Neural cell (in vitro differentiated cells): ENCODE measurements at regions not wholly inside any gene's neighbourhood (a gene's known extent, or its start where the extent isn't known, plus 50 kb on each side); places are given as distances from the start of the nearest gene placed in this dataset.

Experiments used
- H2AFZ ChIP-seq: fragments of 200-600, 300-800 bp; sonication (generic), shearing (Covaris generic); 2 replicates; pipeline ENCODE4 v1.6.0; 2014; ENCODE audit warnings: low read depth, mild to moderate bottlenecking, antibody characterized with exemption, low read length, moderate library complexity
- H3F3A ChIP-seq: fragments of 200-600 bp; shearing (Covaris generic); 2 replicates; pipeline ENCODE4 v1.6.1; 2016; ENCODE audit warnings: mild to moderate bottlenecking, moderate library complexity, mixed read lengths, antibody characterized with exemption, low read length; ENCODE audit not compliant: insufficient read depth, poor library complexity, severe bottlenecking
- H3K27ac ChIP-seq: fragments of 200-600, 300-800 bp; sonication (generic), shearing (Covaris generic); 2 replicates; pipeline ENCODE4 v1.5.1; 2014; ENCODE audit warnings: mild to moderate bottlenecking, low read length, moderate library complexity
- H3K27me3 ChIP-seq: fragments of 300-800, 200-600 bp; sonication (generic), shearing (Covaris generic); 2 replicates; pipeline ENCODE4 v1.6.0; 2014; ENCODE audit warnings: mild to moderate bottlenecking, low read depth, low read length, moderate library complexity; ENCODE audit not compliant: insufficient read depth
- H3K36me3 ChIP-seq: fragments of 300-800, 200-600 bp; sonication (generic), shearing (Covaris generic); 2 replicates; pipeline ENCODE4 v1.5.1; 2014; ENCODE audit warnings: mild to moderate bottlenecking, antibody characterized with exemption, low read length, moderate library complexity; ENCODE audit not compliant: insufficient read depth
- H3K4me2 ChIP-seq: fragments of 300-800, 200-600 bp; sonication (generic), shearing (Covaris generic); 2 replicates; pipeline ENCODE4 v1.6.0; 2014; ENCODE audit warnings: mild to moderate bottlenecking, low read length
- H3K4me3 ChIP-seq: fragments of 300-800, 200-600 bp; sonication (generic), shearing (Covaris generic); 2 replicates; pipeline ENCODE4 v1.5.1; 2014; ENCODE audit warnings: mild to moderate bottlenecking, low read length, moderate library complexity
- H3K79me2 ChIP-seq: fragments of 200-600 bp; shearing (Covaris generic); replicated peaks from 2 replicates; pipeline ENCODE4 v1.6.0; 2014; ENCODE audit warnings: mild to moderate bottlenecking, low read length, moderate library complexity; ENCODE audit not compliant: insufficient read depth
- H3K9ac ChIP-seq: fragments of 300-800, 200-600 bp; sonication (generic), shearing (Covaris generic); 2 replicates; pipeline ENCODE4 v1.6.1; 2016; ENCODE audit warnings: mild to moderate bottlenecking, low read length, mixed read lengths
- H3K9me2 ChIP-seq: fragments of 200-600 bp; shearing (Covaris generic); 2 replicates; pipeline ENCODE4 v1.6.1; 2016; ENCODE audit warnings: mild to moderate bottlenecking, low read length, mixed read lengths; ENCODE audit not compliant: insufficient read depth
- H3K9me3 ChIP-seq: fragments of 200-600, 300-800 bp; sonication (generic), shearing (Covaris generic); 2 replicates; pipeline ENCODE4 v1.6.1; 2016; ENCODE audit warnings: mild to moderate bottlenecking, mixed run types, low read length, moderate library complexity, mixed read lengths
- H4K20me1 ChIP-seq: fragments of 200-600 bp; shearing (Covaris generic); 2 replicates; pipeline ENCODE4 v1.6.1; 2016; ENCODE audit warnings: mild to moderate bottlenecking, mixed run types; ENCODE audit not compliant: insufficient read depth
- EP300 ChIP-seq: fragments of 450-650 bp; conservative IDR thresholded peaks from 2 replicates; pipeline ENCODE4 v1.6.1; 2014; ENCODE audit warnings: antibody characterized with exemption, mild to moderate bottlenecking, moderate library complexity; ENCODE audit not compliant: poor library complexity, severe bottlenecking
- EZH2 ChIP-seq: fragments of 200-600, 300-800 bp; shearing (Covaris generic), sonication (generic); IDR thresholded peaks from 2 replicates; pipeline ENCODE4 v1.6.1; 2014; ENCODE audit warnings: antibody characterized with exemption, low read length, borderline replicate concordance, mild to moderate bottlenecking; ENCODE audit not compliant: insufficient read depth, poor library complexity, severe bottlenecking
- MXI1 ChIP-seq: fragments of 450-650 bp; conservative IDR thresholded peaks from 2 replicates; pipeline ENCODE4 v1.6.1; 2014; ENCODE audit warnings: antibody characterized with exemption, mild to moderate bottlenecking; ENCODE audit not compliant: poor library complexity, severe bottlenecking
- POLR2AphosphoS5 ChIP-seq: IDR thresholded peaks from 2 replicates; pipeline ENCODE4 v1.6.1; 2012
- RAD21 ChIP-seq: fragments of 450-650 bp; conservative IDR thresholded peaks from 2 replicates; pipeline ENCODE4 v1.6.1; 2014; ENCODE audit warnings: antibody characterized with exemption, mild to moderate bottlenecking, moderate library complexity
- SMC3 ChIP-seq: fragments of 450-650 bp; conservative IDR thresholded peaks from 2 replicates; pipeline ENCODE4 v1.6.1; 2014; ENCODE audit warnings: antibody characterized with exemption, mild to moderate bottlenecking, moderate library complexity; ENCODE audit not compliant: poor library complexity
- TAF1 ChIP-seq: IDR thresholded peaks from 2 replicates; pipeline ENCODE4 v1.6.1; 2012; ENCODE audit warnings: low read depth
- TF ChIP-seq, protein P1 (sequence below): IDR thresholded peaks from 2 replicates; pipeline ENCODE4 v1.6.1; 2012; ENCODE audit warnings: borderline replicate concordance
- TF ChIP-seq, protein P2 (sequence below): fragments of 450-650 bp; IDR thresholded peaks from 2 replicates; pipeline ENCODE4 v1.5.1; 2014; ENCODE audit warnings: antibody characterized with exemption, mild to moderate bottlenecking, moderate library complexity; ENCODE audit not compliant: poor library complexity, severe bottlenecking

DNA sequence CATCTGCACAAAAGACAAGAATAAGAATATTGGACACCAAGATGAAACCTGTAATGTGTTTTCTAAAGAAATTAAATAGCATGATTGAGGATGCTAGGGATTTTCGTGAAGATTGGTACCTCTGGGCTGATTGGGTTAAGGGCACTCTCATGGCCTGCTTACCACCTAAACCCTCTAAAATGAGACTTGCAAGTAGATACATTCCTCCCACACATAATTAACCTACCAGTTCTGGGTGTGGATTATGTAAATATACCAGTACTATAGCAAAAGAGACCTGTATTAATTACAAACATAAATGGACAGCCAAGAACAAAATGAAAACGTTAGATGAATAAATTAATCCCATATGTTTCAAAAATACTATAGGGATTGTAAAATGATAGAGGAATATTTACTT, 1069.6 kb upstream of the B3GALT2 start:
- Histone ChIP-seq H3K4me2 (no peak overlapping the region), H3K27me3 (no peaks in the 10 kb centered on the region), H2AFZ (no peak overlapping the region), H3K4me3 (no peak overlapping the region), H3K9ac (no peak overlapping the region), H3K79me2 (no peaks in the 10 kb centered on the region), H4K20me1 (no peaks in the 10 kb centered on the region), H3F3A (no peaks in the 10 kb centered on the region), H3K27ac (no peak overlapping the region), H3K9me3 (no peaks in the 10 kb centered on the region), H3K9me2 (no peaks in the 10 kb centered on the region), H3K36me3 (no peaks in the 10 kb centered on the region)
- TF ChIP-seq, protein P1, sequence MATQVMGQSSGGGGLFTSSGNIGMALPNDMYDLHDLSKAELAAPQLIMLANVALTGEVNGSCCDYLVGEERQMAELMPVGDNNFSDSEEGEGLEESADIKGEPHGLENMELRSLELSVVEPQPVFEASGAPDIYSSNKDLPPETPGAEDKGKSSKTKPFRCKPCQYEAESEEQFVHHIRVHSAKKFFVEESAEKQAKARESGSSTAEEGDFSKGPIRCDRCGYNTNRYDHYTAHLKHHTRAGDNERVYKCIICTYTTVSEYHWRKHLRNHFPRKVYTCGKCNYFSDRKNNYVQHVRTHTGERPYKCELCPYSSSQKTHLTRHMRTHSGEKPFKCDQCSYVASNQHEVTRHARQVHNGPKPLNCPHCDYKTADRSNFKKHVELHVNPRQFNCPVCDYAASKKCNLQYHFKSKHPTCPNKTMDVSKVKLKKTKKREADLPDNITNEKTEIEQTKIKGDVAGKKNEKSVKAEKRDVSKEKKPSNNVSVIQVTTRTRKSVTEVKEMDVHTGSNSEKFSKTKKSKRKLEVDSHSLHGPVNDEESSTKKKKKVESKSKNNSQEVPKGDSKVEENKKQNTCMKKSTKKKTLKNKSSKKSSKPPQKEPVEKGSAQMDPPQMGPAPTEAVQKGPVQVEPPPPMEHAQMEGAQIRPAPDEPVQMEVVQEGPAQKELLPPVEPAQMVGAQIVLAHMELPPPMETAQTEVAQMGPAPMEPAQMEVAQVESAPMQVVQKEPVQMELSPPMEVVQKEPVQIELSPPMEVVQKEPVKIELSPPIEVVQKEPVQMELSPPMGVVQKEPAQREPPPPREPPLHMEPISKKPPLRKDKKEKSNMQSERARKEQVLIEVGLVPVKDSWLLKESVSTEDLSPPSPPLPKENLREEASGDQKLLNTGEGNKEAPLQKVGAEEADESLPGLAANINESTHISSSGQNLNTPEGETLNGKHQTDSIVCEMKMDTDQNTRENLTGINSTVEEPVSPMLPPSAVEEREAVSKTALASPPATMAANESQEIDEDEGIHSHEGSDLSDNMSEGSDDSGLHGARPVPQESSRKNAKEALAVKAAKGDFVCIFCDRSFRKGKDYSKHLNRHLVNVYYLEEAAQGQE: no peak
- no peak for TF ChIP-seq TAF1
- no peak for TF ChIP-seq EP300
- no peak for TF ChIP-seq RAD21
- TF ChIP-seq POLR2AphosphoS5: no peak
- TF ChIP-seq, protein P2, sequence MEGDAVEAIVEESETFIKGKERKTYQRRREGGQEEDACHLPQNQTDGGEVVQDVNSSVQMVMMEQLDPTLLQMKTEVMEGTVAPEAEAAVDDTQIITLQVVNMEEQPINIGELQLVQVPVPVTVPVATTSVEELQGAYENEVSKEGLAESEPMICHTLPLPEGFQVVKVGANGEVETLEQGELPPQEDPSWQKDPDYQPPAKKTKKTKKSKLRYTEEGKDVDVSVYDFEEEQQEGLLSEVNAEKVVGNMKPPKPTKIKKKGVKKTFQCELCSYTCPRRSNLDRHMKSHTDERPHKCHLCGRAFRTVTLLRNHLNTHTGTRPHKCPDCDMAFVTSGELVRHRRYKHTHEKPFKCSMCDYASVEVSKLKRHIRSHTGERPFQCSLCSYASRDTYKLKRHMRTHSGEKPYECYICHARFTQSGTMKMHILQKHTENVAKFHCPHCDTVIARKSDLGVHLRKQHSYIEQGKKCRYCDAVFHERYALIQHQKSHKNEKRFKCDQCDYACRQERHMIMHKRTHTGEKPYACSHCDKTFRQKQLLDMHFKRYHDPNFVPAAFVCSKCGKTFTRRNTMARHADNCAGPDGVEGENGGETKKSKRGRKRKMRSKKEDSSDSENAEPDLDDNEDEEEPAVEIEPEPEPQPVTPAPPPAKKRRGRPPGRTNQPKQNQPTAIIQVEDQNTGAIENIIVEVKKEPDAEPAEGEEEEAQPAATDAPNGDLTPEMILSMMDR: no peak
- TF ChIP-seq MXI1: no peak
- TF ChIP-seq EZH2: no peak
- no peak for TF ChIP-seq SMC3

DNA sequence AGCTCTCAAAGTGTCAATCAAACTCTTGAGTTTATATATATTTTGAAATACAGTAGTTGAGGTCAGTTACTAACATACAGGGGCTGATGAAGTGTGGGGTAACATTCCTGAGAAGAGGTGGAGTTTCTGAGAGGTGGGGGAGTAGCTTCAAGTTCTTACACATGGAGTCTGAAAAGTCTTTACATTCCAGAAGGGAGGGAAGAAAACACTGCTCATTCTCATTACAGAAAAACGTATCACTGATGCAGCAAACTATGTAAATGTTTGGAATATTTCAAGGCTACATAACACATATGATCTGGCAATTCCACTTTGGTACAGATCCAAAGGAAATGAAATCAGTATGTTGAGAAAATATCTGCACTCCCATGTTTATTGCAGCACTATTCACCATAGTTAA, 1065.8 kb upstream of the B3GALT2 start:
- H3K36me3 ChIP-seq: no peaks in the 10 kb centered on the region
- no peaks in the 10 kb centered on the region for H3K9me3 ChIP-seq
- H3K4me3 ChIP-seq: no peak overlapping the region
- no peak for TF ChIP-seq EP300
- TF ChIP-seq EZH2: no peak
- TF ChIP-seq SMC3: no peak
- TF ChIP-seq, protein P1: no peak
- no peak for TF ChIP-seq MXI1
- TF ChIP-seq, protein P2: no peak
- no peak for TF ChIP-seq RAD21
- TF ChIP-seq TAF1: no peak
- TF ChIP-seq POLR2AphosphoS5: no peak
- H4K20me1 ChIP-seq: no peaks in the 10 kb centered on the region
- H3K4me2 ChIP-seq: no peak overlapping the region
- H3K27ac ChIP-seq: no peak overlapping the region
- H3K79me2 ChIP-seq: no peaks in the 10 kb centered on the region
- no peaks in the 10 kb centered on the region for H3K27me3 ChIP-seq
- no peak overlapping the region for H2AFZ ChIP-seq
- no peaks in the 10 kb centered on the region for H3F3A ChIP-seq
- H3K9me2 ChIP-seq: no peaks in the 10 kb centered on the region
- no peak overlapping the region for H3K9ac ChIP-seq
